HG03575 (cell line): ENCODE measurements at regions not wholly inside any gene's neighbourhood (a gene's known extent, or its start where the extent isn't known, plus 50 kb on each side); places are given as distances from the start of the nearest gene placed in this dataset.
"Not testable (repeated sequence)": the region's sequence is repeated elsewhere in the genome, so short reads cannot be mapped to it uniquely, and the experiment has no call there.

Experiments used
- ATAC-seq: cut with Tn5 transposase; IDR thresholded peaks from one replicate; pipeline ENCODE4 v1.9.1; 2021; ENCODE audit not compliant: unreplicated experiment, insufficient number of reproducible peaks, low FRiP score; ENCODE audit errors: extremely low read depth

- ATAC-seq, result no peak
Observed at GRCh38 chrX:117522725-117523700, 593.6 kb downstream of the KLHL13 start.

GRCh38 chrX:117517994-117518393 lies 598.6 kb downstream of the KLHL13 start:
- no peak for ATAC-seq

GRCh38 chrX:117511379-117511778 lies 605.2 kb downstream of the KLHL13 start:
- ATAC-seq, result no peak

- ATAC-seq, result no peak
Observed at GRCh38 chrX:117510453-117510852, 606.2 kb downstream of the KLHL13 start.

- ATAC-seq, result no peak
Observed at GRCh38 chrX:117508021-117508420, 608.6 kb downstream of the KLHL13 start.

GRCh38 chrX:117487421-117487820 lies 629.2 kb downstream of the KLHL13 start:
- no peak for ATAC-seq

GRCh38 chrX:117483950-117484349 lies 632.7 kb downstream of the KLHL13 start:
- no peak for ATAC-seq

- no peak for ATAC-seq
Observed at GRCh38 chrX:117458243-117458968, 658.2 kb downstream of the KLHL13 start.

GRCh38 chrX:117455787-117456186 lies 660.8 kb downstream of the KLHL13 start:
- ATAC-seq, result no peak

- ATAC-seq, result no peak
Observed at GRCh38 chrX:117429501-117429900, 687.1 kb downstream of the KLHL13 start.

GRCh38 chrX:117407449-117408150 lies 709.0 kb downstream of the KLHL13 start:
- no peak for ATAC-seq

GRCh38 chrX:117400839-117401238 lies 715.8 kb downstream of the KLHL13 start:
- ATAC-seq, result no peak

GRCh38 chrX:117400005-117400404 lies 716.6 kb downstream of the KLHL13 start:
- no peak for ATAC-seq

GRCh38 chrX:117397844-117398243 lies 718.8 kb downstream of the KLHL13 start:
- no peak for ATAC-seq

- not testable (repeated sequence) for ATAC-seq
Observed at GRCh38 chrX:117394506-117395070, 722.0 kb downstream of the KLHL13 start.

- not testable (repeated sequence) for ATAC-seq
Observed at GRCh38 chrX:117392360-117392759, 724.2 kb downstream of the KLHL13 start.

- ATAC-seq, result no peak
Observed at GRCh38 chrX:117376460-117376859, 740.1 kb downstream of the KLHL13 start.

GRCh38 chrX:117335209-117335608 lies 781.4 kb downstream of the KLHL13 start:
- ATAC-seq, result no peak

- ATAC-seq, result no peak
Observed at GRCh38 chrX:117327373-117327772, 789.2 kb downstream of the KLHL13 start.
